Ovary (tissue), 7 donors: ENCODE measurements at regions not wholly inside any gene's neighbourhood (a gene's known extent, or its start where the extent isn't known, plus 50 kb on each side); places are given as distances from the start of the nearest gene placed in this dataset.

Experiments
- DNase-seq, 5 donors: peaks; one replicate each; pipeline ENCODE4 v3.0.0-alpha.2; 2019 to 2020
- H3K27ac ChIP-seq, 2 donors: fragments of 200-600 bp; one replicate each; pipeline versions ENCODE4 v1.5.1 to v1.8.0; 2019 to 2022
- H3K27me3 ChIP-seq: fragments of 200-600 bp; one replicate; pipeline ENCODE4 v1.8.0; 2022
- H3K36me3 ChIP-seq: fragments of 200-600 bp; sonication (generic); one replicate; pipeline ENCODE4 v1.5.1; 2019
- H3K4me1 ChIP-seq: one replicate; pipeline ENCODE4 v1.8.1; 2013; ENCODE audit warnings: mild to moderate bottlenecking, moderate library complexity; ENCODE audit not compliant: insufficient read depth
- H3K4me3 ChIP-seq: fragments of 200-600 bp; sonication (generic); one replicate; pipeline ENCODE4 v1.5.1; 2017
- H3K9me3 ChIP-seq, 2 donors: fragments of 200-600 bp in 1 of 2; sonication (generic) in 1 of 2; one replicate each; pipeline versions ENCODE4 v1.5.1 to v1.8.1; 2013 to 2019; ENCODE audit warnings: mild to moderate bottlenecking in 1 of 2, moderate library complexity in 1 of 2
- EP300 ChIP-seq: sonication (generic); formaldehyde crosslinking; IDR thresholded peaks from one replicate; pipeline ENCODE4 v1.6.1; 2017; ENCODE audit warnings: antibody characterized with exemption
- POLR2A ChIP-seq: fragments of 450-650 bp; IDR thresholded peaks from one replicate; pipeline ENCODE4 v1.6.1; 2017; ENCODE audit warnings: antibody characterized with exemption, mild to moderate bottlenecking, moderate library complexity
- WGBS, 3 donors: extraction: QIAGEN DNeasy Blood & Tissue Kit in 1 of 3; methylation state at CpG; one replicate each; pipeline versions ENCODE4 v1.1.5 to v1.1.7; 2013 to 2017; 5-methylcytosine and 5-hydroxymethylcytosine counted together
- intact Hi-C, 4 donors: fragments of 100-400 bp; cut with DNase I; formaldehyde crosslinking; loops; one replicate each; pipeline versions ENCODE4 v1.11.0 to v1.15.1; 2022 to 2023
- TF ChIP-seq, protein P1 (sequence below), 3 donors: fragments of 450-650 bp in 2 of 3; fragments of 200-600 bp in 1 of 3; IDR thresholded peaks; one replicate each; pipeline versions ENCODE4 v1.5.1 to v1.8.0; 2016 to 2022; ENCODE audit warnings: antibody characterized with exemption in 3 of 3, mild to moderate bottlenecking in 1 of 3
- donor health status: DM: no; HTN: no; CAD: no; lungs with moderate emphysema.
- donor health status: DM: no; HTN: no; CAD: no.
- donor health status: Bipolar disorder and iron deficiency.
- donor health status: DM: no; HTN: no; CAD: no.
- donor health status: DM: yes; HTN: yes; CAD: no.

DNA sequence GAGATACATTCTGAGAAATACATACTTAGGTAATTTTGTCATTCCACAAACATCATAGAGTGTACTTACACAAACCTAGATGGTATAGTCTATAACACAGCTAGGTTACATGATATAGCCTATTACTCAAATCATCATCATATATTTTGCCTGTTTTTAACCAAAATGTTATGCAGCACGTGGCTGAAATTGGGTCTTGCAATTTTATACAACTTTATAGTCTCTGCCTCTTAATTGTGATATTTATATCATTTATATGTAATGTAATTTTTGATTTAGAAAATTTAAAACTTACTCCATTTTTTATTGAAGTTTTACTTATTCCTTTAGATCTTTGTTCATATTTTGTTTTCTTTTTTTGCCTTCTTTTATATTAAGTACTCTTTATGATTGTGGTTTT lies 350.7 kb upstream of the DCN start:
- WGBS, 3 donors, result 84 to 91% (median 87%) methylated on average over 1 of the region's 1 CpG
- no peak overlapping the region for H3K4me3 ChIP-seq
- no peak for TF ChIP-seq EP300
- TF ChIP-seq, protein P1, sequence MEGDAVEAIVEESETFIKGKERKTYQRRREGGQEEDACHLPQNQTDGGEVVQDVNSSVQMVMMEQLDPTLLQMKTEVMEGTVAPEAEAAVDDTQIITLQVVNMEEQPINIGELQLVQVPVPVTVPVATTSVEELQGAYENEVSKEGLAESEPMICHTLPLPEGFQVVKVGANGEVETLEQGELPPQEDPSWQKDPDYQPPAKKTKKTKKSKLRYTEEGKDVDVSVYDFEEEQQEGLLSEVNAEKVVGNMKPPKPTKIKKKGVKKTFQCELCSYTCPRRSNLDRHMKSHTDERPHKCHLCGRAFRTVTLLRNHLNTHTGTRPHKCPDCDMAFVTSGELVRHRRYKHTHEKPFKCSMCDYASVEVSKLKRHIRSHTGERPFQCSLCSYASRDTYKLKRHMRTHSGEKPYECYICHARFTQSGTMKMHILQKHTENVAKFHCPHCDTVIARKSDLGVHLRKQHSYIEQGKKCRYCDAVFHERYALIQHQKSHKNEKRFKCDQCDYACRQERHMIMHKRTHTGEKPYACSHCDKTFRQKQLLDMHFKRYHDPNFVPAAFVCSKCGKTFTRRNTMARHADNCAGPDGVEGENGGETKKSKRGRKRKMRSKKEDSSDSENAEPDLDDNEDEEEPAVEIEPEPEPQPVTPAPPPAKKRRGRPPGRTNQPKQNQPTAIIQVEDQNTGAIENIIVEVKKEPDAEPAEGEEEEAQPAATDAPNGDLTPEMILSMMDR (IDR thresholded peaks at IDR 0.05), result no peak
- intact Hi-C loops, result no loop called here
- no peak overlapping the region for H3K27ac ChIP-seq
- no peak for DNase-seq
- H3K9me3 ChIP-seq, result peaks cover 0 to 3% of the 10 kb centered on the region in 2 donors
- H3K36me3 ChIP-seq, result no peaks in the 10 kb centered on the region
- no peaks in the 10 kb centered on the region for H3K27me3 ChIP-seq
- no peaks in the 10 kb centered on the region for H3K4me1 ChIP-seq

DNA sequence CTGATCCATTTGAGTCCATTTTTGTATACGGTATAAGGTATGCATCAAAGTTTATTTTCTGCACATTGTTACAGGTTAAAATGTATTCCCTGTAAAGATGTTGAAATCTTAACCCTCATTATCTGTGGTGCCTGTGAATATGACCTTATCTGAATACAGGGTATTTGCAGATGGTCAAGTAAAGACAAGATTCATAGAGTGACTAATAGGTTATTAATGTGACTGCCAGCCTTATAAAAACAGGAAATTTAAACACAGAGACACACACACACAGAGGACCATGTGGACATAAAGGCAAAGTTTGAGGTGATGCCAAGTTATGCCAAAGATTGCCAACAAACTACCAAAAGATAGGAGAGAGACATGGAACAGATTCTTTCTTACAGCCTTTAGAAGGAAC lies 347.2 kb upstream of the DCN start:
- TF ChIP-seq, protein P1 (IDR thresholded peaks at IDR 0.05), result no peak
- TF ChIP-seq EP300, result no peak
- TF ChIP-seq POLR2A, result no peak
- Histone ChIP-seq H3K27ac (no peak overlapping the region), H3K9me3 (peaks cover 0 to 3% of the 10 kb centered on the region in 2 donors), H3K4me1 (no peaks in the 10 kb centered on the region), H3K27me3 (no peaks in the 10 kb centered on the region), H3K4me3 (no peak overlapping the region), H3K36me3 (no peaks in the 10 kb centered on the region)
- DNase-seq, result no peak
- intact Hi-C loops, result no loop called here
- WGBS, 3 donors, result 86 to 96% (median 91%) methylated on average over 1 of the region's 1 CpG

DNA sequence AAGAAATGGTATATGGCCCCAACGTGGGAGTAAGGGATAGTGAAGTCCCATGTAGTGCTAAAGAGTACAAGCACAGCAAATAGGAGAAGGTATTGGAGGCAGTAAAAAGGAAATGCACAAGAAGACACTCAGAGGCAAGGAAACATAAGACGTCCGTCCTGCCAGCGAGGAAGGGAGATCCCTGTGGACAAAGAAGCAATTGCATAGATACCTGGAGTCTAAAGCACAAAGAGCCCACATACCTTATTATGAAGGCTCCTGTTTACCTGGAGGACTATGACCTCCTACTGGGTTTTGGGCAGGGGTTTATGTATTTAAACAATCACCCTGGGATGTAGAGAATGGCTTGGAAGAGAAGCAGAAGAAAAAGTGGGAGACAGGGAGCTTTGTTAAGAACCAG lies 341.2 kb upstream of the DCN start:
- Histone ChIP-seq H3K4me1 (no peaks in the 10 kb centered on the region), H3K4me3 (no peak overlapping the region), H3K27ac (no peak overlapping the region), H3K36me3 (no peaks in the 10 kb centered on the region), H3K9me3 (no peaks in the 10 kb centered on the region), H3K27me3 (no peaks in the 10 kb centered on the region)
- TF ChIP-seq POLR2A (no peak), EP300 (no peak)
- TF ChIP-seq, protein P1 (IDR thresholded peaks at IDR 0.05), result no peak
- DNase-seq, result no peak
- intact Hi-C loops, result no loop called here
- WGBS, 3 donors, result 81 to 90% (median 85%) methylated on average over 4 of the region's 4 CpGs

DNA sequence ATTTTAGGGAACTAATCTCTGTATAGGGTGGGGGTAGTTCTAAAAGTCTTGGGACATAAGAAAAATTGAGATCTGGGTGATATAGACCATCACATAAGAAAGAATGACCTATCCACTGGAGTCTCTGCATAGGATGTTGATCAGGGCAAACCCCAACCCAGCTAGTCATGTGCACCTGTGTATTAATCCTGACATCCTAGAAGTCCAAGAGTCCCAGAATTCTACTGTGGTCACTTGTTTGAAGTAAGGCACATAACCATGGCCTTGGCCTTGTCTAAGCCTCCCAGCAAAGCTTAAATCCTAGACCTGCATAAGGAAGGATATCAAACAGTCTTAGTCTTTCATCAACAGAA lies 334.1 kb upstream of the DCN start:
- Histone ChIP-seq H3K36me3 (no peaks in the 10 kb centered on the region), H3K27ac (no peak overlapping the region), H3K27me3 (no peaks in the 10 kb centered on the region), H3K4me3 (no peak overlapping the region), H3K4me1 (no peaks in the 10 kb centered on the region), H3K9me3 (no peaks in the 10 kb centered on the region)
- DNase-seq, result no peak
- TF ChIP-seq EP300, result no peak
- TF ChIP-seq POLR2A, result no peak
- TF ChIP-seq, protein P1 (IDR thresholded peaks at IDR 0.05), result no peak
- intact Hi-C loops, result no loop called here
